IMR-90 (cell line): ENCODE measurements at regions not wholly inside any gene's neighbourhood (a gene's known extent, or its start where the extent isn't known, plus 50 kb on each side); places are given as distances from the start of the nearest gene placed in this dataset.

Experiments used
- ATAC-seq: fragments of 200-7000 bp; cut with Tn5 transposase; 2 replicates; pipeline ENCODE4 v1.9.1; 2020; ENCODE audit warnings: low read depth, mild to moderate bottlenecking, moderate library complexity
- BruUV-seq: library from RNA; stranded (reverse); fragments of 400-500 nt; replicated peaks from 2 replicates; lab custom pipeline; 2021; lab: Mats Ljungman, UMichigan
- CTCF ChIA-PET: fragments of 300-600 bp; formaldehyde crosslinking; extraction: SDS; loops from one replicate; lab custom pipeline; 2021; ENCODE audit warnings: antibody characterized with exemption; lab: Yijun Ruan, JAX
- POLR2A ChIA-PET: fragments of 300-600 bp; sonication (Branson Sonifier 250); formaldehyde crosslinking; loops from one replicate; lab custom pipeline; 2022; ENCODE audit warnings: antibody characterized with exemption; ENCODE audit not compliant: unreplicated experiment; lab: Charles Lee
- DNase-seq: peaks from one replicate; pipeline ENCODE4 v3.0.0; 2013
- H2AFZ ChIP-seq: replicated peaks from 2 replicates; pipeline ENCODE3; 2013; ENCODE audit warnings: low read length, mild to moderate bottlenecking; ENCODE audit not compliant: poor library complexity
- H2AK5ac ChIP-seq: 2 replicates; pipeline ENCODE4 v1.6.1; 2013; ENCODE audit warnings: low read depth, low read length, inconsistent platforms
- H2AK9ac ChIP-seq: replicated peaks from 2 replicates; pipeline ENCODE3; 2013; ENCODE audit warnings: mild to moderate bottlenecking, low read depth, low read length, moderate library complexity; ENCODE audit not compliant: poor library complexity
- H2BK120ac ChIP-seq: 2 replicates; pipeline ENCODE4 v1.6.1; 2013; ENCODE audit warnings: low read depth, low read length, inconsistent platforms
- H2BK15ac ChIP-seq: 3 replicates; pipeline ENCODE4 v1.6.1; 2013; ENCODE audit warnings: low read depth, low read length, inconsistent platforms
- H2BK20ac ChIP-seq: 2 replicates; pipeline ENCODE4 v1.6.1; 2013; ENCODE audit warnings: low read depth, mild to moderate bottlenecking, inconsistent platforms, low read length, moderate library complexity
- H2BK5ac ChIP-seq: 2 replicates; pipeline ENCODE4 v1.6.1; 2013; ENCODE audit warnings: mild to moderate bottlenecking, low read depth, low read length, inconsistent platforms; ENCODE audit not compliant: poor library complexity, severe bottlenecking
- H3K14ac ChIP-seq: replicated peaks from 2 replicates; pipeline ENCODE4 v1.6.1; 2013; ENCODE audit warnings: low read depth, low read length, inconsistent platforms
- H3K18ac ChIP-seq: 2 replicates; pipeline ENCODE4 v1.6.1; 2013; ENCODE audit warnings: low read depth, low read length, control low read depth
- H3K23ac ChIP-seq: 2 replicates; pipeline ENCODE4 v1.6.1; 2013; ENCODE audit warnings: low read depth, low read length, inconsistent platforms
- H3K27ac ChIP-seq: 2 replicates; pipeline ENCODE4 v1.5.1; 2013; ENCODE audit warnings: mild to moderate bottlenecking, control low read depth, low read length; ENCODE audit not compliant: insufficient read depth
- H3K27me3 ChIP-seq: 2 replicates; pipeline ENCODE4 v1.6.1; 2013; ENCODE audit warnings: low read length; ENCODE audit not compliant: control insufficient read depth, insufficient read depth
- H3K36me3 ChIP-seq: 2 replicates; pipeline ENCODE4 v1.6.1; 2013; ENCODE audit warnings: low read length, mixed read lengths; ENCODE audit not compliant: control insufficient read depth, insufficient read depth
- H3K4ac ChIP-seq: 2 replicates; pipeline ENCODE4 v1.6.1; 2013; ENCODE audit warnings: low read depth, low read length, inconsistent platforms
- H3K4me1 ChIP-seq: 2 replicates; pipeline ENCODE4 v1.6.1; 2013; ENCODE audit warnings: low read length, mixed read lengths; ENCODE audit not compliant: control insufficient read depth, insufficient read depth
- H3K4me2 ChIP-seq: 2 replicates; pipeline ENCODE4 v1.6.1; 2013; ENCODE audit warnings: low read depth, mild to moderate bottlenecking, control low read depth, low read length, moderate library complexity
- H3K4me3 ChIP-seq: 2 replicates; pipeline ENCODE4 v1.5.1; 2013; ENCODE audit warnings: low read depth, mild to moderate bottlenecking, control low read depth, low read length, moderate library complexity; ENCODE audit not compliant: insufficient read depth
- H3K56ac ChIP-seq: 2 replicates; pipeline ENCODE4 v1.6.1; 2013; ENCODE audit warnings: low read length, inconsistent platforms; ENCODE audit not compliant: insufficient read depth; ENCODE audit errors: extremely low read depth
- H3K79me1 ChIP-seq, 2 experiments: 2 replicates each; pipeline ENCODE4 v1.6.1; 2013; ENCODE audit warnings: low read length in 2 of 2, inconsistent platforms in 1 of 2, low read depth in 1 of 2
- H3K9ac ChIP-seq: 2 replicates; pipeline ENCODE4 v1.6.1; 2013; ENCODE audit warnings: low read depth, low read length, control low read depth
- H3K9me1 ChIP-seq: 2 replicates; pipeline ENCODE4 v1.6.1; 2013; ENCODE audit warnings: low read length, inconsistent platforms; ENCODE audit not compliant: insufficient read depth
- H3K9me3 ChIP-seq: 2 replicates; pipeline ENCODE4 v1.6.1; 2013; ENCODE audit warnings: low read length; ENCODE audit not compliant: control insufficient read depth, insufficient read depth
- H4K20me1 ChIP-seq: 2 replicates; pipeline ENCODE4 v1.6.1; 2013; ENCODE audit warnings: low read length, inconsistent platforms; ENCODE audit not compliant: insufficient read depth
- H4K5ac ChIP-seq: 2 replicates; pipeline ENCODE4 v1.6.1; 2013; ENCODE audit warnings: mild to moderate bottlenecking, low read depth, low read length, control low read depth
- H4K8ac ChIP-seq, 2 experiments: 2 replicates each; pipeline ENCODE4 v1.6.1; 2013; ENCODE audit warnings: low read depth in 2 of 2, low read length in 2 of 2, control low read depth in 1 of 2, inconsistent platforms in 1 of 2
- H4K91ac ChIP-seq: 2 replicates; pipeline ENCODE4 v1.6.1; 2013; ENCODE audit warnings: low read depth, low read length, inconsistent platforms; ENCODE audit not compliant: insufficient read depth
- BHLHE40 ChIP-seq: fragments of 150-350 bp; IDR thresholded peaks from 2 replicates; pipeline ENCODE4 v1.6.1; 2016; ENCODE audit warnings: mild to moderate bottlenecking, low read depth, low read length
- CEBPB ChIP-seq: IDR thresholded peaks from 2 replicates; pipeline ENCODE4 v1.6.1; 2012; ENCODE audit warnings: low read depth, low read length, improper control_type of control experiment
- CHD1 ChIP-seq: IDR thresholded peaks from 2 replicates; pipeline ENCODE4 v1.6.1; 2012; ENCODE audit warnings: low read depth, low read length, improper control_type of control experiment
- CTCF ChIP-seq: conservative IDR thresholded peaks from 2 replicates; pipeline ENCODE4 v1.5.1; 2012; ENCODE audit warnings: mild to moderate bottlenecking, low read depth, low read length, improper control_type of control experiment
- ELK1 ChIP-seq: fragments of 150-350 bp; IDR thresholded peaks from 2 replicates; pipeline ENCODE4 v1.6.1; 2016; ENCODE audit warnings: low read depth, mild to moderate bottlenecking, low read length, moderate library complexity, borderline replicate concordance
- FOS ChIP-seq: fragments of 150-350 bp; IDR thresholded peaks from 2 replicates; pipeline ENCODE4 v1.6.1; 2016; ENCODE audit warnings: low read depth, low read length
- MAFK ChIP-seq: IDR thresholded peaks from 2 replicates; pipeline ENCODE4 v1.6.1; 2012; ENCODE audit warnings: low read depth, low read length, improper control_type of control experiment
- MAZ ChIP-seq: IDR thresholded peaks from 2 replicates; pipeline ENCODE4 v1.6.1; 2012; ENCODE audit warnings: low read depth, mild to moderate bottlenecking, low read length, improper control_type of control experiment, moderate library complexity, borderline replicate concordance
- MXI1 ChIP-seq: IDR thresholded peaks from 2 replicates; pipeline ENCODE4 v1.6.1; 2012; ENCODE audit warnings: low read depth, mild to moderate bottlenecking, low read length, moderate library complexity, borderline replicate concordance
- NFE2L2 ChIP-seq: fragments of 150-350 bp; IDR thresholded peaks from 2 replicates; pipeline ENCODE4 v1.6.1; 2016; ENCODE audit warnings: low read depth, mild to moderate bottlenecking, low read length
- POLR2A ChIP-seq: IDR thresholded peaks from 2 replicates; pipeline ENCODE4 v1.6.1; 2012; ENCODE audit warnings: mild to moderate bottlenecking, low read depth, low read length
- RAD21 ChIP-seq: IDR thresholded peaks from 2 replicates; pipeline ENCODE4 v1.6.1; 2012; ENCODE audit warnings: low read length, improper control_type of control experiment
- RCOR1 ChIP-seq: IDR thresholded peaks from 2 replicates; pipeline ENCODE4 v1.6.1; 2012; ENCODE audit warnings: mild to moderate bottlenecking, low read length, improper control_type of control experiment; ENCODE audit not compliant: insufficient replicate concordance
- RFX5 ChIP-seq: IDR thresholded peaks from 2 replicates; pipeline ENCODE4 v1.8.0; 2012; ENCODE audit warnings: low read depth, mild to moderate bottlenecking, low read length, moderate library complexity
- SMC3 ChIP-seq: fragments of 150-350 bp; IDR thresholded peaks from 2 replicates; pipeline ENCODE4 v1.6.1; 2016; ENCODE audit warnings: low read depth, mild to moderate bottlenecking, antibody characterized with exemption, low read length, moderate library complexity
- USF2 ChIP-seq: fragments of 150-350 bp; IDR thresholded peaks from 2 replicates; pipeline ENCODE4 v1.6.1; 2017; ENCODE audit warnings: mild to moderate bottlenecking, antibody characterized with exemption, low read length, low read depth
- WGBS, 2 experiments: methylation state at CpG; one replicate each; pipeline versions ENCODE4 v1.1.5 to v1.1.7; 2013; ENCODE audit warnings: missing lambda C conversion rate in 2 of 2; ENCODE audit not compliant: insufficient read length in 1 of 2; ENCODE audit errors: extremely low coverage in 2 of 2; 5-methylcytosine and 5-hydroxymethylcytosine counted together
- dilution Hi-C: fragments of 300-500 bp; cut with HindIII; formaldehyde crosslinking; loops from one replicate; pipeline ENCODE4 v1.14.3; 2018; ENCODE audit warnings: low sequenced_read_pairs; ENCODE audit not compliant: unreplicated experiment
- in situ Hi-C: fragments of 300-500 bp; cut with MboI; formaldehyde crosslinking; loops from 3 replicates; pipeline ENCODE4 v1.14.3; 2019; ENCODE audit warnings: low sequenced_read_pairs, inconsistent platforms, mixed read lengths
- intact Hi-C: fragments of 100-400 bp; cut with micrococcal nuclease; formaldehyde crosslinking; loops from 2 replicates; pipeline ENCODE4 v1.10.0; 2022

- Histone ChIP-seq H4K91ac (no peak overlapping the region), H3K27ac (no peak overlapping the region), H3K9ac (no peak overlapping the region), H3K27me3 (peaks cover 13% of the 10 kb centered on the region), H2BK20ac (no peak overlapping the region), H4K8ac (no peak overlapping the region), H3K4ac (no peak overlapping the region), H3K4me2 (no peak overlapping the region), H3K9me1 (no peaks in the 10 kb centered on the region; the same call in 1 of the 2 replicates), H3K4me3 (no peak overlapping the region), H3K79me1 (no peaks in the 10 kb centered on the region), H2AK9ac (no peak overlapping the region), H3K23ac (no peak overlapping the region), H3K14ac (no peak overlapping the region), H2BK5ac (no peak overlapping the region), H3K4me1 (peaks cover 4% of the 10 kb centered on the region; the same call in 1 of the 2 replicates), H3K18ac (no peak overlapping the region), H4K5ac (no peak overlapping the region), H2BK15ac (no peak overlapping the region), H2AFZ (no peak overlapping the region), H3K36me3 (no peaks in the 10 kb centered on the region), H2AK5ac (no peak overlapping the region), H3K9me3 (no peaks in the 10 kb centered on the region), H2BK120ac (no peak overlapping the region), H3K56ac (no peak overlapping the region), H4K20me1 (no peaks in the 10 kb centered on the region)
- no peak for ATAC-seq
- no TSS peak for BruUV-seq
- WGBS, 2 experiments, result no CpG with 5 or more reads among the region's 9 CpGs
- TF ChIP-seq BHLHE40, result no peak
- no peak for TF ChIP-seq RFX5
- no peak for TF ChIP-seq CEBPB
- no peak for TF ChIP-seq FOS
- TF ChIP-seq ELK1, result no peak
- TF ChIP-seq SMC3, result no peak
- TF ChIP-seq MXI1, result no peak
- no peak for TF ChIP-seq NFE2L2
- TF ChIP-seq USF2, result no peak
- TF ChIP-seq RAD21, result no peak
- TF ChIP-seq MAFK, result no peak
- TF ChIP-seq MAZ, result no peak
- TF ChIP-seq RCOR1, result no peak
- no peak for TF ChIP-seq CHD1
- TF ChIP-seq CTCF, result no peak
- TF ChIP-seq POLR2A, result no peak
- in situ Hi-C loops, result no loop called here
- ChIA-PET POLR2A (interaction anchor here (0.6 kb wide), 1 partner anchor 211 kb away, joined by 9 read pairs; no protein-coding TSS in a partner anchor), CTCF (no interaction called here)
- dilution Hi-C loops, result no loop called here
- DNase-seq, result no peak
- intact Hi-C loops, result no loop called here
Observed at GRCh38 chr20:50406610-50407136, 103.5 kb upstream of the PTPN1 start.
